HG03175 (cell line): ENCODE measurements at regions not wholly inside any gene's neighbourhood (a gene's known extent, or its start where the extent isn't known, plus 50 kb on each side); places are given as distances from the start of the nearest gene placed in this dataset.

Experiments
- ATAC-seq: cut with Tn5 transposase; IDR thresholded peaks from one replicate; pipeline ENCODE4 v1.9.1; 2021; ENCODE audit warnings: mild to moderate bottlenecking, moderate library complexity; ENCODE audit not compliant: unreplicated experiment

GRCh38 chr7:45235905-45236304 lies 78.3 kb downstream of the RAMP3 start:
- ATAC-seq = no peak

- no peak for ATAC-seq
These were observed 79.1 kb downstream of the RAMP3 start for GRCh38 chr7:45236666-45237065.

GRCh38 chr7:45237788-45238461 lies 80.3 kb downstream of the RAMP3 start:
- no peak for ATAC-seq

- ATAC-seq = no peak
These were observed 81.2 kb downstream of the RAMP3 start for GRCh38 chr7:45238806-45239205.

GRCh38 chr7:45239486-45239885 lies 81.9 kb downstream of the RAMP3 start:
- no peak for ATAC-seq

GRCh38 chr7:45240273-45240771 lies 82.7 kb downstream of the RAMP3 start:
- ATAC-seq = no peak

GRCh38 chr7:45240926-45241325 lies 83.3 kb downstream of the RAMP3 start:
- ATAC-seq = no peak

- ATAC-seq = no peak
These were observed 83.9 kb downstream of the RAMP3 start for GRCh38 chr7:45241339-45242109.

- ATAC-seq = no peak
These were observed 84.7 kb downstream of the RAMP3 start for GRCh38 chr7:45242261-45242660.

- no peak for ATAC-seq
These were observed 85.1 kb downstream of the RAMP3 start for GRCh38 chr7:45242698-45243097.

GRCh38 chr7:45244981-45245380 lies 87.4 kb downstream of the RAMP3 start:
- ATAC-seq = no peak

- no peak for ATAC-seq
These were observed 88.7 kb downstream of the RAMP3 start for GRCh38 chr7:45246339-45246738.

GRCh38 chr7:45252248-45252647 lies 94.7 kb downstream of the RAMP3 start:
- ATAC-seq = no peak

- ATAC-seq = no peak
These were observed 95.3 kb downstream of the RAMP3 start for GRCh38 chr7:45252857-45253256.

GRCh38 chr7:45253368-45253767 lies 95.8 kb downstream of the RAMP3 start:
- no peak for ATAC-seq

GRCh38 chr7:45255187-45255586 lies 97.6 kb downstream of the RAMP3 start:
- no peak for ATAC-seq

GRCh38 chr7:45256309-45256708 lies 98.7 kb downstream of the RAMP3 start:
- ATAC-seq = no peak

- no peak for ATAC-seq
These were observed 99.2 kb downstream of the RAMP3 start for GRCh38 chr7:45256775-45257174.

GRCh38 chr7:45257284-45257683 lies 99.7 kb downstream of the RAMP3 start:
- ATAC-seq = no peak

GRCh38 chr7:45258533-45259226 lies 101.1 kb downstream of the RAMP3 start:
- ATAC-seq = no peak

GRCh38 chr7:45259227-45259596 lies 101.6 kb downstream of the RAMP3 start:
- ATAC-seq = no peak
